Activated CD4-positive, alpha-beta T cell treated with anti-CD3 and anti-CD28 coated beads for 36 hours (primary cell): ENCODE measurements at regions not wholly inside any gene's neighbourhood (a gene's known extent, or its start where the extent isn't known, plus 50 kb on each side); places are given as distances from the start of the nearest gene placed in this dataset.

Experiments
- ATAC-seq: fragments of 200-7000 bp; cut with Tn5 transposase; one replicate; pipeline ENCODE4 v1.10.0; 2021; ENCODE audit warnings: mild to moderate bottlenecking, moderate library complexity
- CTCF ChIA-PET: fragments of 350-600 bp; sonication (Branson Sonifier 250); formaldehyde crosslinking; loops from one replicate; lab custom pipeline; 2021; ENCODE audit warnings: antibody characterized with exemption; lab: Charles Lee
- POLR2A ChIA-PET: fragments of 350-600 bp; sonication (Branson Sonifier 250); formaldehyde crosslinking; loops from one replicate; lab custom pipeline; 2021; ENCODE audit warnings: antibody characterized with exemption, inconsistent platforms; lab: Charles Lee
- DNase-seq: peaks from one replicate; pipeline ENCODE4 v3.0.0-alpha.2; 2020
- H3K27ac Mint-ChIP-seq: one replicate; pipeline ENCODE4 v1.8.0; 2021; ENCODE audit warnings: mixed read lengths
- H3K27me3 Mint-ChIP-seq: one replicate; pipeline ENCODE4 v1.8.0; 2021; ENCODE audit warnings: mixed read lengths
- H3K36me3 Mint-ChIP-seq: one replicate; pipeline ENCODE4 v1.8.0; 2021; ENCODE audit warnings: low read depth, mixed read lengths
- H3K4me1 Mint-ChIP-seq: one replicate; pipeline ENCODE4 v1.8.0; 2021; ENCODE audit warnings: mixed read lengths
- H3K4me3 Mint-ChIP-seq: one replicate; pipeline ENCODE4 v1.8.0; 2021; ENCODE audit warnings: mild to moderate bottlenecking, moderate library complexity, mixed read lengths
- H3K9me3 Mint-ChIP-seq: one replicate; pipeline ENCODE4 v1.8.0; 2021; ENCODE audit warnings: low read depth, mixed read lengths
- intact Hi-C, 2 experiments: fragments of 100-400 bp; cut with DNase I in 1 of 2; cut with micrococcal nuclease in 1 of 2; formaldehyde crosslinking; loops; one replicate each; pipeline versions ENCODE4 v1.14.2 to v1.15.1; 2022 to 2024; cut with DNase I, micrococcal nuclease

- no peaks in the 10 kb centered on the region for H3K36me3 Mint-ChIP-seq
- no peak overlapping the region for H3K4me3 Mint-ChIP-seq
- ChIA-PET POLR2A (no interaction called here), CTCF (interaction anchor here (1.4 kb wide), 1 partner anchor 31 kb away, joined by 4 read pairs; no protein-coding TSS in a partner anchor)
- H3K27ac Mint-ChIP-seq, result no peak overlapping the region
- H3K27me3 Mint-ChIP-seq, result peaks cover 10% of the 10 kb centered on the region
- H3K9me3 Mint-ChIP-seq, result no peaks in the 10 kb centered on the region
- ATAC-seq (no peak), DNase-seq (no peak)
- intact Hi-C loops, result no loop called here
- no peaks in the 10 kb centered on the region for H3K4me1 Mint-ChIP-seq
Observed at GRCh38 chr9:134268747-134269146, 57.5 kb upstream of the RXRA start.

GRCh38 chr9:134271338-134272301 is 54.6 kb upstream of the RXRA start:
- Mint-ChIP-seq H3K4me1 (no peaks in the 10 kb centered on the region), H3K4me3 (no peak overlapping the region), H3K36me3 (no peaks in the 10 kb centered on the region), H3K9me3 (no peaks in the 10 kb centered on the region), H3K27ac (no peak overlapping the region), H3K27me3 (peaks cover 2% of the 10 kb centered on the region)
- no peak for ATAC-seq
- ChIA-PET CTCF (no interaction called here), POLR2A (no interaction called here)
- no peak for DNase-seq
- intact Hi-C loops, result no loop called here

GRCh38 chr9:134272302-134273023 is 53.8 kb upstream of the RXRA start:
- H3K4me3 Mint-ChIP-seq, result no peak overlapping the region
- H3K9me3 Mint-ChIP-seq, result no peaks in the 10 kb centered on the region
- no peak for ATAC-seq
- no peaks in the 10 kb centered on the region for H3K36me3 Mint-ChIP-seq
- no peaks in the 10 kb centered on the region for H3K4me1 Mint-ChIP-seq
- intact Hi-C loops, result no loop called here
- DNase-seq, result no peak
- peaks cover 4% of the 10 kb centered on the region for H3K27me3 Mint-ChIP-seq
- POLR2A ChIA-PET, result no interaction called here
- CTCF ChIA-PET, result no interaction called here
- H3K27ac Mint-ChIP-seq, result no peak overlapping the region

- Mint-ChIP-seq H3K27me3 (peaks cover 4% of the 10 kb centered on the region), H3K27ac (no peak overlapping the region), H3K4me3 (no peak overlapping the region), H3K36me3 (no peaks in the 10 kb centered on the region), H3K9me3 (no peaks in the 10 kb centered on the region), H3K4me1 (no peaks in the 10 kb centered on the region)
- intact Hi-C loops, result no loop called here
- no peak for ATAC-seq
- ChIA-PET POLR2A (no interaction called here), CTCF (no interaction called here)
- no peak for DNase-seq
Observed at GRCh38 chr9:134273647-134274046, 52.6 kb upstream of the RXRA start.

- Mint-ChIP-seq H3K9me3 (no peaks in the 10 kb centered on the region), H3K27me3 (peaks cover 4% of the 10 kb centered on the region), H3K4me3 (no peak overlapping the region), H3K27ac (no peak overlapping the region), H3K36me3 (no peaks in the 10 kb centered on the region), H3K4me1 (no peaks in the 10 kb centered on the region)
- ChIA-PET CTCF (interaction anchor here (0.8 kb wide), 1 partner anchor 52 kb away, joined by 4 read pairs; no protein-coding TSS in a partner anchor), POLR2A (no interaction called here)
- intact Hi-C loops, result no loop called here
- DNase-seq (no peak), ATAC-seq (no peak)
Observed at GRCh38 chr9:134275375-134275774, 50.9 kb upstream of the RXRA start.

GRCh38 chr9:134276453-134277245 is 49.6 kb upstream of the RXRA start:
- Mint-ChIP-seq H3K27ac (no peak overlapping the region), H3K4me1 (no peaks in the 10 kb centered on the region), H3K9me3 (no peaks in the 10 kb centered on the region), H3K36me3 (no peaks in the 10 kb centered on the region), H3K4me3 (no peak overlapping the region), H3K27me3 (peaks cover 4% of the 10 kb centered on the region)
- ChIA-PET POLR2A (no interaction called here), CTCF (interaction anchor here (0.6 kb wide), 1 partner anchor 88 kb away, joined by 3 read pairs; no protein-coding TSS in a partner anchor)
- ATAC-seq, result no peak
- intact Hi-C loops, result no loop called here
- no peak for DNase-seq
